ENCODE measurements at regions not wholly inside any gene's neighbourhood (a gene's known extent, or its start where the extent isn't known, plus 50 kb on each side); places are given as distances from the start of the nearest gene placed in this dataset.

DNA sequence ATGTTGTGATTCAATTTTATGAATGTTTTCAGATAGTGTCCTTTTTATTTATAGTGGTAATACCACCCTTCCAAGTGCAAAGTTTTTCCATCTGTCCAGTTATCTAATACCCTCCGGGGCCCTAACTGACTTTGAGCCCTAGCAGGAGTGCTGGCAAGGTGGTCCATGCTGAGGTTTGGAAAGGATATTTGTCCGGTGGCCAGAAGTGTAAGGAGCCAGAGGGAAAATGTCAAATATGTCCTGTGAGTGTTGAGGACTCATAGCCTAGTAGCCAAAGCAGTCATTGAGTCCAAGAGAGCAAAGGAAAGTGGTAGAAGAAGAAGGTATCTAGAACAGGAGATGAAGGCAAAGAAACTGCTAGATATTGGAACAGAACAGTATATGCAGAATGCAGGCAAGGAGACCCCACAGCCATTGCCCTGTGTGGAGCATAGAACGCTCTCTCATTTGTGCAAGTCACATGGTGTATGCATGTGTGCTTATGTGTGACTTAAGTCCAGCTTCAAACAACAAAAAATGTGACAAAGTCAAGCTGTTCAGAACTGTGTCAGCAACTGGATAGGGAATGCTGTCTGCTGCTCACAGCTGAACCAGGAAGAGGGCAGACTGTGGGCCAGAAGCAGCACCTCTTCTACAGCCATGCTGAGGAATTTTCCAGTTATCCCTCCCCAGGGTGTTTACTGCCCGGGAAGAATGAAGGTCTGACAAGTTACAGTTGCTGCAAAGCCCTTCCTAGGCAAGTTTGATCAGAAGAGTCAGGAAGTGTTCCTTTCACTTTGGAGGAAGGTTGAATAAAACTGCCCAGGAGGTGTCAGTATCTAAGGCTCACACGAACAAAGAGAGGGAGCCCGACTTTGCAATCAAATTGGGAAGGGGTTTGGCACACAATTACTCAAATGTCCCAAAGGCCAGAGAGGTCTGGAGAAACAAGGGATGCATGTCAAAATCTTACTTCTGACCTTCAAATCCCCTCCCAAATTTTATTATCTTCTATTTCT is 463.3 kb upstream of the DMAC1 start:
- Mint-ChIP-seq H3K9me3 (no peaks in the 10 kb centered on the region), H3K27ac (ENCODE audit: low read depth) (no peak overlapping the region), H3K27me3 (peaks cover 16% of the 10 kb centered on the region), H3K4me3 (no peak overlapping the region), H3K4me1 (no peaks in the 10 kb centered on the region), H3K36me3 (ENCODE audit: insufficient read depth) (no peaks in the 10 kb centered on the region)
- DNase-seq (ENCODE audit: low spot score in 2 of 2) (no peak), ATAC-seq (replicated peaks; ENCODE audit: extremely low read depth, poor library complexity, severe bottlenecking) (no peak)

DNA sequence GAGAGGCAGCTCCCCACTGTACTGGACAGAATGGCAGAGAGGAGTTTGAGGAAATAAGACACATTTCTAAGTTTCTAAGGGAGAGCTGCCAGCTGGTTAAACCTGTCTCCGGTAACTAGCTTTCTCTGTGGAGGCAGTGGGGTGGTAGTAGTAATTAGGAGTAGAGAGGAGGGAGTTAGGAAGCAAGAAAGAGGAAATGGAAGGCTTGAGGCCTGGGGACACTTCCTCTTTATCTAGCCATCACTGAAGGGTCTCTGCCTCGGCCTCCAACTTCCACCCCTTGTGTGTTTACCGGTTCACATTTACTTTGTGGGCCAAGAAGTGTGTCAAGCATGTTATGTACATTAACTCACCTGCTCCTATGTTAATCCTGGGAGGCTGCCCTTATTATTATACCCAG is 462.2 kb upstream of the DMAC1 start:
- no peak overlapping the region for H3K27ac Mint-ChIP-seq (ENCODE audit: low read depth)
- no peaks in the 10 kb centered on the region for H3K9me3 Mint-ChIP-seq
- DNase-seq (ENCODE audit: low spot score in 2 of 2) (no peak), ATAC-seq (replicated peaks; ENCODE audit: extremely low read depth, poor library complexity, severe bottlenecking) (no peak)
- H3K27me3 Mint-ChIP-seq = peaks cover 16% of the 10 kb centered on the region
- no peaks in the 10 kb centered on the region for H3K4me1 Mint-ChIP-seq
- H3K36me3 Mint-ChIP-seq (ENCODE audit: insufficient read depth) = no peaks in the 10 kb centered on the region
- no peak overlapping the region for H3K4me3 Mint-ChIP-seq

- Mint-ChIP-seq H3K4me1 (no peaks in the 10 kb centered on the region), H3K27me3 (no peaks in the 10 kb centered on the region), H3K27ac (ENCODE audit: low read depth) (no peak overlapping the region), H3K9me3 (no peaks in the 10 kb centered on the region), H3K4me3 (no peak overlapping the region), H3K36me3 (ENCODE audit: insufficient read depth) (no peaks in the 10 kb centered on the region)
- no peak for DNase-seq (ENCODE audit: low spot score in 2 of 2)
- no peak for ATAC-seq (replicated peaks; ENCODE audit: extremely low read depth, poor library complexity, severe bottlenecking)
Observed at GRCh38 chr9:8259028-8259427, 459.4 kb upstream of the DMAC1 start.

DNA sequence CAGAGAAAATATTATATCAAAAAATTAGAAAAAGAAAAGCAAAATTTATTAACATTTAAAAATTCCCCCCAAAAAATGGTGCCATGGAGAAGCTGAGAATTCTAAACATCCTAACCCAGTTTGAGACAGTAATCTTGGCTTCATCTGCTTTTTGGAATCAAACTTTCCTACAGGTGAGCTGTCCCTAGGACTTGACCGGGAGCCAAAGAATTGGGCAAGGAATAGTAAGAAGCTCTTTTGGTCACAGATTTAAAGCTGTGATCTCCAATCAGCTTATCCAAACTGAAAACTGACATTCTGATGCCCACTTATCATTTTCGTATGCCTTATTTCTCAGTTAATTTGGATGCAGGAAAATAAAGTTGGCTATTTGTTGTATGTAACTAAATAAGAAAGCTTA is 457.3 kb upstream of the DMAC1 start:
- H3K27ac Mint-ChIP-seq (ENCODE audit: low read depth) = no peak overlapping the region
- H3K4me3 Mint-ChIP-seq = no peak overlapping the region
- DNase-seq (ENCODE audit: low spot score in 2 of 2) (no peak), ATAC-seq (replicated peaks; ENCODE audit: extremely low read depth, poor library complexity, severe bottlenecking) (no peak)
- no peaks in the 10 kb centered on the region for H3K9me3 Mint-ChIP-seq
- no peaks in the 10 kb centered on the region for H3K4me1 Mint-ChIP-seq
- H3K27me3 Mint-ChIP-seq = no peaks in the 10 kb centered on the region
- H3K36me3 Mint-ChIP-seq (ENCODE audit: insufficient read depth) = no peaks in the 10 kb centered on the region

DNA sequence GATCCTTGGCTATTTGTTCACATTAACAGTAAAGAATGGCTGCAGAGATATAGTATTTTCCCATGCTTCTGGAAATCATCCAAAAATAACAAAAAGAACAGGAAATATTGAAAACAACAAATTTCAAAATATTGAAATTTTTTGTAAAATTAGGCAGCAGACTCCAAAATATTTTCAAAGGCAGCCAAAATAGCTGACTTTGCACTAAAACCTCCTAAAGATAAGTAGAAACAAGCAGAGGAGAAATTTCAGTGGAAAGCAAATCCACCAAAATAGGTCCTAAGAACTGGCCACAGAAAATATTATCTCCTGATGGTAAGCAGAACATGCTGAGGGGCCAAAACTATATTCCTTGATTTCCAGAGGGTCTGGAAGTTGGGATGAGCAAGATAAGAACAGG is 456.3 kb upstream of the DMAC1 start:
- DNase-seq (ENCODE audit: low spot score in 2 of 2) (no peak), ATAC-seq (replicated peaks; ENCODE audit: extremely low read depth, poor library complexity, severe bottlenecking) (no peak)
- H3K27ac Mint-ChIP-seq (ENCODE audit: low read depth) = no peak overlapping the region
- no peaks in the 10 kb centered on the region for H3K27me3 Mint-ChIP-seq
- no peaks in the 10 kb centered on the region for H3K4me1 Mint-ChIP-seq
- no peaks in the 10 kb centered on the region for H3K36me3 Mint-ChIP-seq (ENCODE audit: insufficient read depth)
- no peaks in the 10 kb centered on the region for H3K9me3 Mint-ChIP-seq
- no peak overlapping the region for H3K4me3 Mint-ChIP-seq

- no peak overlapping the region for H3K4me3 Mint-ChIP-seq
- no peaks in the 10 kb centered on the region for H3K27me3 Mint-ChIP-seq
- DNase-seq (ENCODE audit: low spot score in 2 of 2) (no peak), ATAC-seq (replicated peaks; ENCODE audit: extremely low read depth, poor library complexity, severe bottlenecking) (no peak)
- H3K36me3 Mint-ChIP-seq (ENCODE audit: insufficient read depth) = no peaks in the 10 kb centered on the region
- H3K27ac Mint-ChIP-seq (ENCODE audit: low read depth) = no peak overlapping the region
- no peaks in the 10 kb centered on the region for H3K9me3 Mint-ChIP-seq
- H3K4me1 Mint-ChIP-seq = no peaks in the 10 kb centered on the region
Observed at GRCh38 chr9:8254541-8254940, 455.0 kb upstream of the DMAC1 start.

- Mint-ChIP-seq H3K27ac (ENCODE audit: low read depth) (no peak overlapping the region), H3K27me3 (no peaks in the 10 kb centered on the region), H3K9me3 (no peaks in the 10 kb centered on the region), H3K4me1 (no peaks in the 10 kb centered on the region), H3K36me3 (ENCODE audit: insufficient read depth) (no peaks in the 10 kb centered on the region), H3K4me3 (no peak overlapping the region)
- ATAC-seq (replicated peaks; ENCODE audit: extremely low read depth, poor library complexity, severe bottlenecking) (no peak), DNase-seq (ENCODE audit: low spot score in 2 of 2) (no peak)
Observed at GRCh38 chr9:8252445-8252844, 452.9 kb upstream of the DMAC1 start.

GRCh38 chr9:8251566-8251965 is 452.0 kb upstream of the DMAC1 start:
- no peak overlapping the region for H3K4me3 Mint-ChIP-seq
- H3K27me3 Mint-ChIP-seq = no peaks in the 10 kb centered on the region
- H3K27ac Mint-ChIP-seq (ENCODE audit: low read depth) = no peak overlapping the region
- H3K4me1 Mint-ChIP-seq = no peaks in the 10 kb centered on the region
- no peaks in the 10 kb centered on the region for H3K36me3 Mint-ChIP-seq (ENCODE audit: insufficient read depth)
- no peak for ATAC-seq (replicated peaks; ENCODE audit: extremely low read depth, poor library complexity, severe bottlenecking)
- no peak for DNase-seq (ENCODE audit: low spot score in 2 of 2)
- H3K9me3 Mint-ChIP-seq = no peaks in the 10 kb centered on the region

DNA sequence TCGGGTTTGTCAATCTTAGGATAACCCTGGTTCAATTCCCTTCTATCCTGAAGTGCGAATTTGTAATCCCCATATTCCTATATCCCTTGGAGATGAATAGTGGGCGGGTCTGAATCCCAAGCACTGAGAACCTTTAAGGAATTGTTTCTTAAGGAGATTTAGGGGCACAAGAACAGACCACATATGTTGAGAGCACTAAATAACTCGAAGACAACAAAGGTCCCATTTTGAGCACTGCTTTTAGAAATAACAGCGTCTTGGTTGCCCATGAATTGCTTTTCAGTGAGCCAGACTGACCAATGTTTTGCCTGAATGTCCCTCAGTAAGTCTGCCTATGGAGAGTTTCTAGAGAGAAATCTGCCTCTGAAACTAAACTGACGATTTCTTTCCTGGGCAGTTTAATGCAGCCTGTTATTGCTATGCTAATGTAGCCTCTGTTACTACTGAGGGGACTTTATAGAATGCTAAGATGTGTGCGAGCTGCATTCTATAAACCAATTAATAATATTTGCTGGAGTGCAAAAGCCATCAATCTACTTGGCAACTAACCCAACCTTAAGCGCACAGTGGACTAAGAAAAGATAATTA is 445.0 kb upstream of the DMAC1 start:
- Mint-ChIP-seq H3K4me1 (no peaks in the 10 kb centered on the region), H3K27ac (ENCODE audit: low read depth) (no peak overlapping the region), H3K9me3 (no peaks in the 10 kb centered on the region), H3K36me3 (ENCODE audit: insufficient read depth) (no peaks in the 10 kb centered on the region), H3K27me3 (peaks cover 17% of the 10 kb centered on the region), H3K4me3 (no peak overlapping the region)
- ATAC-seq (replicated peaks; ENCODE audit: extremely low read depth, poor library complexity, severe bottlenecking) (no peak), DNase-seq (ENCODE audit: low spot score in 2 of 2) (no peak)

GRCh38 chr9:8241201-8241600 is 441.6 kb upstream of the DMAC1 start:
- Mint-ChIP-seq H3K27me3 (peaks cover 23% of the 10 kb centered on the region), H3K9me3 (no peaks in the 10 kb centered on the region), H3K4me1 (no peaks in the 10 kb centered on the region), H3K36me3 (ENCODE audit: insufficient read depth) (no peaks in the 10 kb centered on the region), H3K4me3 (no peak overlapping the region), H3K27ac (ENCODE audit: low read depth) (no peak overlapping the region)
- ATAC-seq (replicated peaks; ENCODE audit: extremely low read depth, poor library complexity, severe bottlenecking) (no peak), DNase-seq (ENCODE audit: low spot score in 2 of 2) (no peak)

DNA sequence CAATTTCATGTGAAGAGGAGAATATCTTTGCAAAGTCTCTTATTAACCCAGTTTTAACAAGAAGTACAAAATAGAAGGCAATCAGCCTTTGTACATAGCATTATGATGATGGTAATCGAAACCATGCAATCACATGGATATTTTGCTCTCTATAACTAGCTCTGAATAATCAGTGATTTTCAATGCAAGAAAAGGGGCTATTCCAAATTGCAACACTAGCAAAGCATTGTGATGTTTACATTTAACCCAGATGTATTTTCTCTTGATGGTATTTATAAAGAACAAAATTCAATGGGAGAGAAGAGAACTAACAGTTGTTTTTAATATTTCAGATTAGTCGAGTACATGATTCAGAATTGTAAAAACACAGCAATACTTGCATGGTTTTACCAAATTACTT is 437.5 kb upstream of the DMAC1 start:
- no peak for DNase-seq (ENCODE audit: low spot score in 2 of 2)
- Mint-ChIP-seq H3K4me1 (no peaks in the 10 kb centered on the region), H3K27me3 (peaks cover 35% of the 10 kb centered on the region), H3K27ac (ENCODE audit: low read depth) (no peak overlapping the region), H3K9me3 (no peaks in the 10 kb centered on the region), H3K4me3 (no peak overlapping the region), H3K36me3 (ENCODE audit: insufficient read depth) (no peaks in the 10 kb centered on the region)
- ATAC-seq (replicated peaks; ENCODE audit: extremely low read depth, poor library complexity, severe bottlenecking) = no peak

DNA sequence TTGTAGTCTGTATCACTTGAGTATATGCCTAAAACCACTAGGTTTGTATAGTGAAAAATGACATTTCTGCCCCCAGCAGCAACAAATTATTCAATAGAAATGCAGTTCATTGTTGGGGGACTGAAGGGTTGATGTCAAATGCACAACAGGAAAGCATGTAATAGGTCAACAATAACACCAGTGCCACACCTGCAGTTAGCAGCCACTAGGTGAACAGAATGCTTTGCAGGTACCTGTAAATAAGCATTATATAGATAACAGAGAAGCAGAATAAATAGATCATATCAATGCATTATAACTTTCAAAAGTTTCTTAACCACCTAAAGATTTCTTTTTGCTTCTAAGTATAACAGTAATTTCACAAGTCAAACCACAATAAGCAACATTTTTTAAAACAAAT is 435.9 kb upstream of the DMAC1 start:
- H3K4me1 Mint-ChIP-seq = no peaks in the 10 kb centered on the region
- no peaks in the 10 kb centered on the region for H3K9me3 Mint-ChIP-seq
- H3K27ac Mint-ChIP-seq (ENCODE audit: low read depth) = no peak overlapping the region
- DNase-seq (ENCODE audit: low spot score in 2 of 2) = no peak
- no peak overlapping the region for H3K4me3 Mint-ChIP-seq
- peaks cover 27% of the 10 kb centered on the region for H3K27me3 Mint-ChIP-seq
- ATAC-seq (replicated peaks; ENCODE audit: extremely low read depth, poor library complexity, severe bottlenecking) = no peak
- no peaks in the 10 kb centered on the region for H3K36me3 Mint-ChIP-seq (ENCODE audit: insufficient read depth)

DNA sequence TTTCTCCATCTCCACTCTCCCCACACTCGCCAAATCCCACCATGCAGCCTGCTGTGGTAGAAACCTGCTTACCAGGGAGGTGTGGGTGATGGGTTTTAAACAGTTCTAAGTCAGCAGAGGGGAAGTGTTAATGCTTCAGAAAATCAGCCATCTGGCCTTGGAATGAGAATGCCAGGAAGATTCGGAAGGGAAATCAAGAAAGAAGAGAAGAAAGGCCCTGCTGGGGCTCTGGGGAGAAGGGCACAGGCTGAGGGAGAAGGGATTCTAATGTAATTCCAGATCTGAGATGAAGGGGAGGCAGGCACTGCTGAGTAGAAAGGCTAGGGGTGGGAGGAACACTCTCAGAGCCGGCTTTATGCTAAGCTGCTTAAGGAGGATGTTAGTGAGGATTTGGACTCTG is 434.7 kb upstream of the DMAC1 start:
- no peak for DNase-seq (ENCODE audit: low spot score in 2 of 2)
- peaks cover 16% of the 10 kb centered on the region for H3K27me3 Mint-ChIP-seq
- H3K36me3 Mint-ChIP-seq (ENCODE audit: insufficient read depth) = no peaks in the 10 kb centered on the region
- H3K27ac Mint-ChIP-seq (ENCODE audit: low read depth) = no peak overlapping the region
- H3K9me3 Mint-ChIP-seq = no peaks in the 10 kb centered on the region
- ATAC-seq (replicated peaks; ENCODE audit: extremely low read depth, poor library complexity, severe bottlenecking) = no peak
- H3K4me3 Mint-ChIP-seq = no peak overlapping the region
- H3K4me1 Mint-ChIP-seq = no peaks in the 10 kb centered on the region

All from central memory CD8-positive, alpha-beta T cell (primary cell).